CD4-positive, alpha-beta T cell treated with Interferon gamma for 1 hour (primary cell): ENCODE measurements at regions not wholly inside any gene's neighbourhood (a gene's known extent, or its start where the extent isn't known, plus 50 kb on each side); places are given as distances from the start of the nearest gene placed in this dataset.

ENCODE experiments used
- DNase-seq: peaks from one replicate; pipeline ENCODE4 v3.0.0-alpha.2; 2020

DNA sequence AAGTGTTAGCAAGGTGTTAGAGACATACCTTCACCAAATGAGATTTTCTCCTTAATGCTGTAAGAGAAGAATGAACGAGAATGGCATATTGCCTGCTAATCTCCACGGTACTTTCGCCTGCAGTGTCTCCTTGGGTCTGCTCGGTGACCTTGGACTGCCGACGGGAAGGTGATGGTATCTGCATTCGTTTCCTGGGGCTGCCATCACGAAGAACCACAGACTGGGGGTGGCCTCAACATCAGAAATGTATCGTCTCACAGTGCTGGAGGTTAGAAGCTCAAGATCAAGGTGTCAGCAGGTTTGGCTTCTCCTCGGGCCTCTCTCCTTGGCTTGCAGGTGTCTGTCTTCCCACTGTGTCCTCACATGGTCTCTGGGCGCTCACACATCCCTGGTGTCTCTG is 86.3 kb upstream of the TNRC6C start:
- no peak for DNase-seq

DNA sequence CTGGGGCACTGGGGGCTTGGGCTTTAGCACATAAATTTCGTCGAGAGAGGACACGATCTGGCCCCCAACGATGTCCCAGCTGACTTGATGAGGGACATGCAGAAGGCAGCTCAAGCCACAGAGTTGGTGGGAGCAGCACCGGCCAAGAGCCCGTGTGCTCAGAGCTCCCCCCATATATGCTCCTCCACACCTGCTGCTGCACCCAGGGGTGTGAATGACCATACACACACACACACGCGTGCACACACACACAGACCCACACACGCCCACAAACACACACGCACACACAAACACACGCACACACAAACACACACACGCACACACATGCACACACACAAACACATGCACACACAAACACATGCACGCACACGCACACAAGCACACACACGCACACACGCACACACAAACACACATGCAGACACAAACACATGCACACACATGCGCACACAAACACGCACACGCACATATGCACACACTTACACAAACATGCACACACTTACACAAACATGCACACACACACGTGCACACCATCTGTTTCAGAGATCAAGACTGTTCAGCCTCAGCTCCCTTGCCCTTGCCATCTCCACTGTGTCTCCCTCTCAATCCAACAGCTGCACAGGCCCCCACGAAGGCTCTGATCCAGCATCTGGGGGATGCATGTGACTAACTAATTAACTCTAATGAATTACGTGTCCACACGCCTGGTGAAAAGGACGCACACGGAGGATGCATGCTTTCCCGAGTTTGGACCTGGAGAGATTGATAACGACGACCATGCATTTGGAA is 85.6 kb upstream of the TNRC6C start:
- DNase-seq = no peak

DNA sequence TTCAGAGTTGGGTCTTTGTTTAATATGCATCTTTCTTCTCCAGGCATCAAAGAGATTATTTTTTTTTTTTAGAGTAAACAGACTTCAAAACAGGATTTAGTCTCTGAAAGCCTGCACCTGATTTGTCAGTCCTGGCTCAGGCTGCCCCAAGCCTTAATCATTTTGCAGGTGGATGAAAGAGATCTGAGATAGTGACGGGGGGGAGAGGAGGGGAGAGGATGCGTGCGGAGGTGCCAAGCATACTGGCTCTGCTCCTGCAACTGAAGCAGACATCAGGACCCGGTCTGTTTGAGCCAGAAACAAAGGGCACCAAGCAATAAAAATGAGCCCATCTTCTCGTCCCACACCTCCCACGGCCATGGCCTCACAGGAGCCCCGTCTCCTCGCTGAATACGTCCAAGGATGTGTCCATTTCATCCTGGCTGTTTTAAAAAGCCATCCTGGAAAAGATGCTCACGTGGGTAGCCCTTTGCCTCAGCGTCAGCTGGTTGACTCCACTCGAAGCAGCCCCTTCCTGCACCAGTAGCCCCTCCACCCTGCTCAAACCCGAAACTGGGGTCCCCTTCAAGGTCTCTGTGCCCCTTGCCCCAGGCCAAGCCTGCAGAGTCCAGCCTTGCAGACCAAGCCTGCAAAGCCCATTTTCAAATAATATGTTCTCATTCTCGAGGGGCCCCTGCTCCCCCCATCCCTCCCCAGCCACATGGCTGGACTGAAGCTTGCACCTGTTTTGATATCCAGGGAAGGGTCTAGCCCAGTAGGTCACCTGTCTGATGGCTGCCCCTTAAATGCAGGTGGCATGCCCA is 84.8 kb upstream of the TNRC6C start:
- no peak for DNase-seq

DNA sequence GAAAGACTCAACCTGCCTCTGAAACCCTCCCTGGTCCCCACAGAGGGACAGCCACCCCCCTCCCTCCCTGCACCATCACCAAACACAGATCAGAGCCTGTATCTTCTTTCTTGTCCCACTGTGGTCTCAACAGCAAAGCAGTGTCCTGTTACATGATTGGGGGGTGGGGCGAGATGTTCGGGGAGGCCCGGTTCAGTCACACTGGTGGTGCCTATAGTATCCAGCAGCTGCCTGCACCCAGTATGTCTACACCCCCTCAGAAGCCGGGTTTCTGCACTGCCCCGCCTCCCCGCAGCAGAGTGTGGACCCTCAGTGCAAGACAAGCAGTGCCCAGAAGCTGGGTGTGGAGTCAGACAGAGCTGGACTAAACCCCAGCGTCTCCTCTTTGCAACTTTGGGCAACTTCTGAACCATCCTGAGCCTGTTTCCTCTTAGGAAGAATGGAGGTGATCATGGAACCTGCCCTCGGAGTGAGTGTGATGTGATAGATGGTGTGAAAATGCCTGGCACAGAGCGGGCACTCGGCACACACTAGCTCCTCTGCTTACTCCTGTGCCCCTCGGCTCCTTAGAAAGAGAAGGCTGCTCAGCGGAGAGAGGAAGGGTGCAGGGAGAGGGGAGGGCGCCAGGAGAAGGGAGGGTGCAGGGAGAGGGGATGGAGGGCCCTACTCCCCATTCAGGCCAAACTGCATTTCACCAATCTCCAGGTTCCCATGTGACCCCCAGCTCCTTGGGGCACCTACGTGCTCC is 84.0 kb upstream of the TNRC6C start:
- DNase-seq = no peak

DNA sequence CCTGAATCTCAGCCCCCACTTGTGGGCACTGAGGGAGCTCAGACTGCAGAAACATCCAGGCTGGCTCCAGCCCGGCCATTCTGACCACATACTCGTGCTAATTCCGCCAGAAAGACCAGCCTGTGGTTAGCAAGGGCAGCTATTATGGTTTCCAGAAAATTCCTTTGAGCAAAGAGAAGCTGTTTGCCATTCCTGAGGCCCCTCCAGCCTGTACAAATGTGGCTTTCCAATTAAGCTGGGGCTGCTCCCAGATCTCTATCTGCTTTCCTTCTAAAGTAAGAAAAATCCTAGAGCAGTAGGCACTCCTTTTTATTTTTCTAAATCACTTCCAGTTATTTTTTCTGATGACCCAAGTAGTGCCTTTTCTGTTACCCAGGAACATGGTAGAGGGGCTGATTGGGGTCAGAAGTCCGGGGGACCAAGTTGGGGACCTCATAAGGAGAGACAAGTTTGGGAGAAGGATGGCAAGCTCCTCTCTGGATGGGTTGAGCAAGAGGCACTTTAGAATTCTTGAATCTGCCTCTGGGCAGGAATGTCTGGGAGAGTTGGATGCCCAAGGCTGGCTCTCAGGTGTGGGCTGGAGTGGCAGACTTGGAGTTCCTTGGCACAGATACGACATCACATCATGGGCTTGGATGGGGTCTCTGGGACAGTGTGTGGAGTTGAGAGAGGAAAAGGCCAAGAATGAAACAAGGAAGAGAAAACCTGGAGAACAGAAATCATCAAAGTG is 83.3 kb upstream of the TNRC6C start:
- no peak for DNase-seq

DNA sequence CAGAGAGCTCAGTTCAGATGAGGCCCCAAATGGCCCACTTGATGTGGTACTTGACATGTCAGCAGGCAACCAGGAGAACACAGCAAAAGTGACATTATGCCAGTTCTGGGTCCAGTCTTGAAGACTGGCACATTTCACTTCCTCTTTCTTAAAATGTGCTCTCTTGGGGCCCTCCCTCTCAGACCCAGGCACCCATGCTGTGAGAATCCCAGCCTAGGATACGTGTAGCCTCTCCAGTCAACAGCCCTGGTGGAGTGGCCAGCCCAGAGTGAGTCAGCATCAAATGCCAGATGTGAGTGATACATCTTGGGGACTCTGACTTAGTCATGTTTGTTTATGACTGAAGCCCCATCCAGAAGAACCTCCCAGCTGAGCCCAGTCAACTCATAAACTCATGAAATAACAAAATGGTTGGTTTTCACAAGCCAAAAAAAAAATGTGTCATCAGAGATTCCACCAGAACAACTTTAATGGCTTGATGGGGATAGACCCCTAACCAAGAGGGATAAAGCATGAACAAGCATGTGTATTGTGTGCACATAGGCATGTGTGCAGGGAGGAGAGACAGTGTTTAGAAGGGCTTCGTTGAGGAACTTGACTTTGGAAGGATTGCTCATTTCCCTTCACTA is 82.5 kb upstream of the TNRC6C start:
- peak; percentile 62 for DNase-seq

DNA sequence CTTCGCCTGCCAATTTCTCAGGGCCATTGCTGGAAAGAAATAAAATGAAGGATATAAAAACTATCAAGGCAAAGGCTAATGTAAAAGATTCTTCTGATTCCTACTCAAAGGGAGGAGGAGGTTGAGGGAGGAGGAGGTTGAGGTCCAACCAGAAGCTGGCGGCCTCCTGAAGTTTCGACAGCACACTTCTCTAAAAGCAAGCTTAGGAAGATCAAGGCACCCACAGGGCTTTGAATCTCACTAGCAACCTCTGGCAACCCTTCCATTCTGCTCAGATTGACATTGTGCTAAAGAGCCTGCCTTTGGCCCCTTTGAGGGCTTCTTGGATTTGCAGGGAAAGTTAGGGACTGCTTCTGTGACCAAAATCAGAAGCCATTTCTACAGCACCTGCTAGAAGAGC is 81.5 kb upstream of the TNRC6C start:
- no peak for DNase-seq

DNA sequence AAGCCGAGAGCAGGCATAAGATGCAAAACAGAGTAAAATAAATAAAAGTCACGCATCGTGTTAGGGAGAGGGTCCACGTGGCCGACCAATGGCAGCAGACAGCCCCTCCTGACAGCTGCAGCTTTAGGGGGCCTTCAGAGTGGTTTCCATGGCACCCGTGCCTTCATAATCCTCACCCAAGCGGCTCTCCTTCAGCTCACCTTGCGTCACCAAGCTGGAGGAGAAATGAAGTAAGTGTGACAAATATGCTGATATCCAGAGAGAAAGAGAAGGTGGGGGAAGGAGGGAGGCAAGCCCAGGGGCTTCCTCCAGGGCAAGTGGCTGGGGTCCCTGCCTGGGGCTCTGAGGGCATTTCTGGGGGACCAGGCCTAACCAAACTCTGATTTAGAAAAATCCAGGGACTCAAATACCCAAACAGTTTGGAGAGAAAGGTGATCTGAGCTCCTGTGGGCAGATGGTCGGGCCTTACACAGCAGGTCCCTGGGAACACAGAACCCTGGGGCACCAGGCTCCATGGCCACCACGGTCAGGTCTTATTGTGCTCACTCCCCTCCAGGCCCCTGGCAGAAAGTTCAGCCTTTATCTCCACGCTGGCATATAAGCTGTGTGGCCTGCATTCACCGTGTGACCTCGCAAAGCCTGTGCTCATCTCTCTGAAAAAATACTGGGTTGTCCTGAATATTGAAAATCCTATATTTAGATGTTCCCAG is 80.7 kb upstream of the TNRC6C start:
- no peak for DNase-seq

DNA sequence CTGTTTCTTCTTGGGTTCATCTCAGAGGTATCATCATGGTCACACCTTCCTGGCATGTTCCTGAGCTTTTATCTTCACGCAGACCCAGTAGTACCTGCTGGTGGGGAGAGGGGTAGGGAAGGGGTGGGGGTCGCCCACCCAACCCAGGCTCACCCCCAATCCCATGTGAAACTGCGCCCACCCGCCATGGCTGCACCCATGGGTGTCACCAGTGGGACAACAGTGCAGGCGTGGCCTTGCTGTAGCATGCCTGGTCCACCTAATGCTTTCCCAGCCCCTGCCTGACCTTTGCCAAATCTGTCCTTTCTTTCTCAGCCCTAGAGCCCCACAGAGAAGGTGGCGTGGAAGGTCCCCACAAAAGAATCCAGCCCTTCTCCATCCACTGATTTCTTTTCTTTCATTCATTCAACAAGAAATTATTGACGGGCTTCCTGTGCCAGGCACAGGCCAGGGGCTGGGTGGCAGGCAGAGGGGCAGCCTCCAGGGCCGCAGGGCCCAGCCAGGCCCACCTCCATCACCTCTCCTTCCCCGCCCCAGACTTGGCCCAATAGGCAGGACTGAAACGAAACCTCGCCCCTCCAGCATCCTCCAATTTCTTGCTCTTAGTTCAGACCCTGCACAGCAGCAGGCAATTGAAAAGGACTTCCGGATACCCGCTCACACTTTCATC is 79.1 kb upstream of the TNRC6C start:
- no peak for DNase-seq

DNA sequence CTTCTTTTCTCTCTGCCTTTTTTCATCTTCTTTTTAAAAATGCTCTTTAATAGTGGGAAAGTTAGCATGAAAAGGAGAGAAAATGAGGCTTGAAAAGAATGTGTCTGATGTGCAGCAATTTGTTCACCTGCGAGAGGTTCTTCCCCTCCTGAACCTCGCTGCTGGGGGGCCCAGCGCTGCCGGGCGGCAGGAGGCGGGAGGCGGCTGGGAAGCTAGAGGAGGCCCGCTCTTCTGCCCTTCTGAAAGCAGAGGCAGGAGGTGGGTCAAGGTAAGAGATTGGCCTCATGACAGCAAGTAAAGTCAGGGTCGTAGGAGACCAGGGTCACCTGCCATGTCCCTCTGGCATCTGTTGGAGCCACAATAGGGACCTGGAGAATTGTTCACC is 78.6 kb upstream of the TNRC6C start:
- no peak for DNase-seq

DNA sequence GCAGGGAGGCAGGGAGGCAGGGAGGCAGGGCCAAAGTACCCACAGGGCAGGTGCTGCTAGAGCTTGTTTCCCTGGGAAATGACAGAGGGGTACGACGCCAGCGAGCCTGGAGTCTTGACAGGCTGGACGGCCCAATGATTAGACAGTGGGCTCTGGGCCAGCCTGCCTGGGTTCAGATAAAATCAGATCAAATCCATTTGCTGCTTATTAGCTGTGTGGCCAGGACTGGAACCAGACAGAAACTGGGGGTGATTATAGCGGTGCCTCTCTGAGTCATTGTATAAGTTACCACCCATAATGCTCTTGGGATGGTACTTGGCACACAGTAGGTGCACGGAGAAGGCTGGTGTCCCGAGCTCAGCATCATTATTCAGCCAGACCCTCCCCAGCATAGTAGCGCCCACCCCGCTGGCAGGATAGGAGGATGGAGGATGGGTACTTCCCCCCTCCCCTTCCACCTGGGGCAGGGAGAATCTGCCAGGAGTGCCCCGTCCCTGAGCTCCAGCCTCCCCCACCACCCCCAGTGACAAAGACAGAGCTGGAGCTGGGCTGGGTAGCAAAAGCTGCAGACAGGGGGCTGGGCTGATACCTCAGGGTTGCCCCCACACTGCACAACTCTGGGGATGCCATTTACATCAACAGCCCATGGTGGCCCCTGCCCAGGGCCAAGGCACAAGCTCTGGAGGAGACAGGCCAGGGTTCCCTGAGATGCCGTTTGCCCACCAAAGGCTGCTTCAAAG is 77.6 kb upstream of the TNRC6C start:
- no peak for DNase-seq

DNA sequence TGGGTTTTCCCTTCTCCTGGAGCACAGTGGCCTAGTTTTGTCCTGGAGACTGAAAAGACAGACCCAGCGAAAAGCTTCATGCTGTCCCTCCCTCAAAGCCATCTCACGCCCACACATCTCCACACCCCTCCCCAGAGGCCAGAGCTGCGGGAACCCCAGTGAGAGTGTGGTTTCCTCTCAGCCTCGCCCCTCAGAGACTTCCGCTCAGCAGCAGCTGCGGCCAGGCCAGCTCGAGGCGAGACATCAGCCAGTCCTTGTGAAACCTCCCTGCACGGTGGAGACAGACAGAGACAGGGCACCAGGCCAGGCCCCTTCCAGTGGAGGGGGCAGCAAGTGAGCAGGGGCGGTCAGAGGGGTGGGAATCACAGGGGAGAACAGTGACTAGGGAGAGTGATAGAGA is 77.0 kb upstream of the TNRC6C start:
- DNase-seq = peak; percentile 86

DNA sequence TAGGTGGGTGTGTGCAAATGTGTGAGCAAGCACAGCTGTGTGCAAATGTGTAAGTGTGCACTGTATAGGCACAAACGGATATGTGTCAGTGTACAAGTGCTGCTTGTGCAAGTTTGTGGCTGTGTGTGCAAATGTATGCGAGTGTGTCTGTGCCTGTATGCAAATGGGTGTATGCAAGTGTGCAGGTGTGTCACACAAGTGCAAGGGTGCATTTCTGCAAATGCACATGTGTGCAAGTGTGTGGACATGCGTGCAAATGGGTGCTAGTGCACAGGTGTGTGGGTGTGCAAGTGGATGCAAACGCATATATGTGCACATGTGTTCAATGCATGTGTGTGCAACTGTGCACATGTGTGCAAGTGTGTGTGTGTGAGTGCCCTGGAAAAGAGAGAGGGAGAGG is 76.5 kb upstream of the TNRC6C start:
- no peak for DNase-seq

DNA sequence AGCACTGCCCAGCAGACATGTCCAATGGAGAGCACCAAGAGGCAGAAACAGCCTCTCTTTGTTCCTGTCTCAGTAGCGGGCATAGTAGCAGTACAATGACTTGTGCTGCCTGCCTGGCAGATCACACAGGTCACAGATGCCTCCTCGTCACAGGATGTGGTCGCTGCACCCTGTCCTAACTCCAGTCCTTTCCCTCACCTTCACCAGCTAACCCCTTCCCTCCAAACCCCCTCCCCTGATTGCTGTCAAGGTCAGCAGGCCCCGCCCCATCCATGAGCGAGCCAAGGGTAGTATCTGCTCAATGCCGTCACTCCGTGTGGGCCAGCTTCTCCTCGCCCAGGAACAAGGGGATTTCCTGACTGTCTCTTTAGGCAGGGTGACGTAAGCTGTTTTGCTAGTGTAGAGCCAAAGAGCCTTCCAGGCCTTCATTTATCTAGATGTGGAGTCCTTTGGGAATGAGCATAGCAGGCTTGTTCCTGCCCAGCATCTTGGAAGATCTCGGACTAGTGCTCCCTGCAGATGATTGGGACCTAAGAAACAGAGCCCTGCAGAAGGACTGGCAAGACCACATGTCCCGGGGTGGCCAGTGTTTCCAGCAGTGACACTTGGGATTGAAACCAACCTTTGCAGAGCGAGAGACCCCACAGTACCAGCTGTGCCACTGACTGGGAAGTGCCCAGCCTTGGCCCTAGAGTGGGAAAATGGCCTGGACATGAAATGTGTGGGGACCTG is 75.9 kb upstream of the TNRC6C start:
- DNase-seq = peak; percentile 92

DNA sequence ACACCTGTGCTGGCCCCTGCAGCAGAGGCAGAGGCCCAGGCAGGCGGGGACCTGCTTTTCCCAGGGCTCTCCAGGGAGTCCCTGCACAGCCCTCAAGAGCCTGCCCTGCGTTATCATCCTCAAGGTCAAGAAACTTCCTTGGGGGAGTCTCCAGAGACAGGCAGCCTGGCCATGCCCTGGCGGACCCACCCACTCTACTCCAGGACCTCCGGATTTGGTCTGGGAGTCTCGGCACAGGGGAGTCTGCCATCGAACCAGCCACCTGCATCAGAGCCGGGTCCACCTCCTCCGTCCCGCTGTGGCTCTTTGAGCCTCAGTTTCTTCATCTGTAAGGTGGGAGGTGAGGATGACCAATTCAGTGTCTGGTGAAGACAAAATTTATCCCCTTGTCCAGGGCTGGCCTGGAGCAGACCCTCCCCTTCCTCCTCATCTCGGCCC is 75.3 kb upstream of the TNRC6C start:
- no peak for DNase-seq

DNA sequence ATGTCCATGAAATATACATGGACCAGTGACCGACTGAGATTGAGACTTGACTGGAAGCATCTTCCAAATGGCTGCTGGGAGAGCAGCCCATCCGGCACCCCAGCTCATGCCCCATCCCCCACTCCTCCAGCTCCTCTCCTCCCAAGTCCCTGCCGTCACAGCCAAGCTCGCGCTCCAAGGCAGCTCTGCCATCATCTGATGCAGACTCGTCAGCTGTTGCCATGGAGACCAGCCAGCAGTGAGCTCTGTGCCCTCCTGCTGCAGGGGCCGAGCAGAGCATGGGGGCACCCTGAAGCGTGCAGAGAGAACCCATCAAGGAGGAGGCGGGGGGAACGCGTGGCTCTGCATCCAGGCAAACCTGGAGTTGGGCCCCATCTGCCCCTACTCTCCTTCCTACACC is 74.5 kb upstream of the TNRC6C start:
- DNase-seq = peak; percentile 70

DNA sequence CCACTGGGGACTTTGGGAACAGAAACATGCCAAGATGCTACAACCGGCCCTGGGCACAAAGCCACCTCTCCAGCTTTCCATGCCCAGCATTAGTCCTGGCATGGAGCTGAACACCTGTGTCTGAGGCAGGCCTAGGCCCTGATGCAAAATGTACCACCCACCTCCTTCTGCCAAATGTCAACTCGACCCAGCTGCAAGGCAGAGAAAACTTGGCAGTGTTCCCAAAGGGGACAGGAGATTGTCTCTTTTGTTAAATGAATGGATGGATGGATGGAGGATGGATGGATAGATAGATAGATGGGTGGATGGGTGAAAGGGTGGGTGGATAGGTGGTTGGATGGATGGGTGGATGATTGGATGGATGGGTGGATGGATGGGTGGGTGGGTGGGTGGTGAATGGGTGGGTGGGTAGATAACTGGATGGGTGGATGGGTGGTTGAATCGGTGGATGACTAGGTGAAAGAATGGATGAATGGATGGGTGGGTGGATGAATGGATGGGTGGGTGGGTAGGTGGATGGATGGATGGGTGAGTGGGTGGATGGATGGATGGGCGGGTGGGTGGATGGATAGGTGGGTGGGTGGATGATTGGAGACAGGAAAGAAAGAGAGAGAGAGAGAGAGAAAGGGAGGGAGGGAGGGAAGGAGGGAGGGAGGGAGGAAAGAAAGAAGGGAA is 73.4 kb upstream of the TNRC6C start:
- no peak for DNase-seq

DNA sequence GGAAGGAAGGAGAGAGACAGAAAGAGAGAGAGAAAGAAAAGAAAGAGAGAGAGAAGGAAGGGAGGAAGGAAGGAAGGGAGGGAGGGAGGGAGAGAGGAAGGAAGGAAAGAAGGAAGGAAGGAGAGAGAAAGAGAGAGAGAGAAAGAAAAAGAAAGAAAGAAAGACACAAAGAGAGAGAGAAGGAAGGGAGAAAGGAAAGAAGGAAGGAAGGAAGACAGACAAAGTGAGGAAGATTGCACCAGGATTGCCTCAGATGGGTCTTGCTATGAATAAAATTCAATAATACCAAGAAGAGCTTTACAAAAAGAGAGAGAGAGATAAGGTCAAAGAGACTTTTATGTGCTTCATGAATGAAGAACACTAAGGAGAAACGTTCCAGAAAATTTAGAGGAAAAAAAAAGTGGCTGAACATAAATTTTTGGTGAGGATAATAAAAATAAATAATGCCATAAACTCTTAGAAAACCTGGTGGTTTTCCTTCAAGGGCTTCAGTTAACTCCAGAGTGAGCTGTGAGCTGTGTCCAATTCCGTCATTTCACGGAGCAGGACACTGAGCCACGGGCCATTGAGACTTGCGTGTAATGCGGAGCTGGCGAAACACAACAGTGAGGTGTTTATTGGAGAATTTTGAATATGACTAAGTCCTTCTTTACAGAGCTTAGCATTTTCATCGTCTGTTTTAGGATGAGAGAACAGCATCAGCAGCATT is 72.7 kb upstream of the TNRC6C start:
- DNase-seq = no peak

DNA sequence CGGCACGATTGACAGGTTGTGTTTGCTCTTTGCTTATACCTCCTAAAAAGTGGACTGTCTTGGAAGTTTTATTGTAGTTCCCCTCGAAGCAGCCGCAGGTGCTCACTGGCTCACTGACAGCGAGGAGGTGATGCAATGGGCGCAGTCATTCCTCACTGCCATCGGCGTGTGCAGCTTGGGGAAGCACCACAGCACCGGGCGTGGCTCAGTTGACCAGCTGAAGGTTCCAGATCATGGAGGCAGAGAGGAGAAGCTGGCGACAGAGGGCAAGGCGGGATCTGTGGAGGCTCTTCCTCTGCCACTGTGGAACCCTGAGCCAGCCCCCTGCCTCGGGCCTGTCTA is 72.1 kb upstream of the TNRC6C start:
- peak; percentile 64 for DNase-seq
